GM13976 (cell line): ENCODE measurements at regions not wholly inside any gene's neighbourhood (a gene's known extent, or its start where the extent isn't known, plus 50 kb on each side); places are given as distances from the start of the nearest gene placed in this dataset.

Experiments used
- DNase-seq: peaks from one replicate; pipeline ENCODE4 v3.0.0; 2012; ENCODE audit warnings: low spot score
- in situ Hi-C: fragments of 300-500 bp; cut with MboI; formaldehyde crosslinking; loops from one replicate; pipeline ENCODE4 v1.12.0; 2022; ENCODE audit warnings: low sequenced_read_pairs, mixed read lengths, inconsistent platforms; ENCODE audit not compliant: unreplicated experiment
- TF ChIP-seq, protein P1 (sequence below): IDR thresholded peaks from 2 replicates; pipeline ENCODE4 v1.5.1; 2012; ENCODE audit warnings: borderline replicate concordance, mild to moderate bottlenecking; ENCODE audit not compliant: insufficient read depth; ENCODE audit errors: extremely low read depth, missing control alignments, control extremely low read depth

DNA sequence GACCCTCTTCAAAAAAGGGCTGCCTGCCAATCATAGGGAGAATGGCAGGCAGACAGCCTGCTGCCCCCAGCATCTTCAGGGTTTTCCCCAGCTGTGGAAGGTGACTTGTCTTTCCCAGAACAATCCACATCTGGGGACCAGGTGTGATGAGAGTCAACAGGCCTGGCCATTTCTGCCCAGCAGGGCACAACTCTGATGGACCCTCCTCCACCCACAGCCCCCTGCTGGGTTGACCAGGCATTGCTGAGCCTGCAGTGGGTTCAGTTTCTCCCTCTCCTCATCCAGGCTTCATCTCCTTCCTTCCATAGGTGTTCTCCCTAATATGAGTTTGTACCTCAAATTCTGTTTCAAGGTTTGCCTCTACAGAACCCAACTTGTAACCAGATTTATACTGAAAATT is 111.0 kb downstream of the MINAR1 start:
- in situ Hi-C loops: no loop called here
- no peak for DNase-seq
- TF ChIP-seq, protein P1, sequence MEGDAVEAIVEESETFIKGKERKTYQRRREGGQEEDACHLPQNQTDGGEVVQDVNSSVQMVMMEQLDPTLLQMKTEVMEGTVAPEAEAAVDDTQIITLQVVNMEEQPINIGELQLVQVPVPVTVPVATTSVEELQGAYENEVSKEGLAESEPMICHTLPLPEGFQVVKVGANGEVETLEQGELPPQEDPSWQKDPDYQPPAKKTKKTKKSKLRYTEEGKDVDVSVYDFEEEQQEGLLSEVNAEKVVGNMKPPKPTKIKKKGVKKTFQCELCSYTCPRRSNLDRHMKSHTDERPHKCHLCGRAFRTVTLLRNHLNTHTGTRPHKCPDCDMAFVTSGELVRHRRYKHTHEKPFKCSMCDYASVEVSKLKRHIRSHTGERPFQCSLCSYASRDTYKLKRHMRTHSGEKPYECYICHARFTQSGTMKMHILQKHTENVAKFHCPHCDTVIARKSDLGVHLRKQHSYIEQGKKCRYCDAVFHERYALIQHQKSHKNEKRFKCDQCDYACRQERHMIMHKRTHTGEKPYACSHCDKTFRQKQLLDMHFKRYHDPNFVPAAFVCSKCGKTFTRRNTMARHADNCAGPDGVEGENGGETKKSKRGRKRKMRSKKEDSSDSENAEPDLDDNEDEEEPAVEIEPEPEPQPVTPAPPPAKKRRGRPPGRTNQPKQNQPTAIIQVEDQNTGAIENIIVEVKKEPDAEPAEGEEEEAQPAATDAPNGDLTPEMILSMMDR: no peak

DNA sequence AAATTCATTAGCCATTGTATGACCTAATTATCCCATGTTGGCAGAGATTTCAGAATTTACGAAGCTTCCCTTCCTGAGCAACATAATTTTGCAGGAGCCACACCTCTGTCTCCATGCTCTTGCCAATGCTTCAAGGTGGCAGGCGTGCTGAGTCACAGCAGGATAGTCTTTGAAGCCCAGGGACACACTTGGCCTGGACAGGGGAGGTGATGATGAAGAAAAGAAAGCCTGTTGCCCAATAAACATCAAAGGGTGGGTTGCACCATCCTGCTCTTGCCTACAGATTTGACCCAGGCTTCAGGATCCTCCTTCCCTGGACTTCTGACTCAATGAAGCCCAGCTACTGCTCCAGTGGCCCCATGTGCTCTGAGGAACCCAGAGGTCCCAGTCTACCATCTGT is 117.1 kb downstream of the MINAR1 start:
- TF ChIP-seq, protein P1: no peak
- in situ Hi-C loops: no loop called here
- no peak for DNase-seq

DNA sequence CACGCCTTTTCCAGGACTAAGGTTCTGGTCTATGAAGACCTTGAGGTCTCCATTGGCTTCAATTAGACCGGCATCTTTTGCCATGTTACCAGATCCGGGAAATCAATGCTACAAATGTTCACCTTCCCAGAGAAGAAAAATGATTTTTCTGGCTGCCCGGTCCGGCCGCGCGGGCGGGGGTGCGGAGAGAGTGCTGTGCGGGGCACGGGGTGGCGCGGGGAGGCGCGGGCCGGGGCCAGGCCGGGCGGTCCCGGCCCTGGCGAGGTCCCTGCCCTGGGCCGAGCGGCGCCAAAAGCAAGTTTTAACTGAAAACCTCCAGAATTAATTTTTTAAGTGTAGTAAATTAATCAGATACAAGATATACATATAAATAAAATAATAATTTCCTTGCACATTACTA is 128.2 kb downstream of the MINAR1 start:
- no peak for DNase-seq
- in situ Hi-C loops: no loop called here
- TF ChIP-seq, protein P1: no peak

GRCh38 chr15:79561982-79562381 is 129.8 kb downstream of the MINAR1 start:
- no peak for DNase-seq
- in situ Hi-C loops: no loop called here
- TF ChIP-seq, protein P1: no peak

DNA sequence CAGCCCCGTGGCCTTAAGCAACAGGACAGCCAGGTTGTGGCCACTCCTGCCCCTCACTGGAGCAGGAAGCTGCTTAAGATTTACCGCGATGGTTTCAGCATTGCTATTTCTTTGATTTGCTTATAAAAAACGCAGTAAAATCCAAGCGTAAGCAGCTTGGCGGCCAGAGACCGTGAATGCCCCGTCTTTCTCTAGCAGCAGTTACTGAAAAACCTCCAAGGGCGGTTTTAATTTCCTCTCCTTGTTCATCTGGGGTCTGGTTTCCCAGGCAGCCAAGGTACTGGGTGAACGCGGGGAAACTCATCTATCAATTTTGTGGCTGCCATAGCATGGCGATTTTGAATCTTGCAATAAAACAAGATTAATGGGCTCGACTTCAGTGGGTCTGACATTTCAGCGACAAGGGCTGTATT is 130.3 kb downstream of the MINAR1 start:
- DNase-seq: no peak
- in situ Hi-C loops: no loop called here

GRCh38 chr15:79562899-79563298 is 130.8 kb downstream of the MINAR1 start:
- TF ChIP-seq, protein P1: no peak
- DNase-seq: no peak
- in situ Hi-C loops: no loop called here

More for the DNA sequence above, 130.3 kb downstream of the MINAR1 start:
- TF ChIP-seq, protein P1: no peak

DNA sequence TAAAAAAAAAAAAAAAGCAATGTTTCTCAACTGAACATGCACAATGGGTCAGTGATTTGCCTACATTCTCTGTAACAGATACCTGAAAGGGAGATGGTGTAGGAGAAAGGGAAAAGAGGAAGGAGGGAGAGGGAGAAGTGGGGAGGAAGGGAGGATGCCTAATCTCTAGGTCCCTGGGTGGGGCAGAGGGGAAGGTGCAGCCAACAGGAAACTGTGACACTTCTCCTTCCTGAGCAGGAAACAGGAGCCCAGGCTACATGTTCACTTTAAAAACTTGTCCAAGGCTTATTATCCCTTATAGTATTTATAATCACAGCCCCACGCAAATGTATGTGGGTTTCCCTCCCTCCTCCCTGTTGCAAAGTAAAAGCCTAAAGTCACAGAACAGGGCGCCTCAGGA is 137.9 kb downstream of the MINAR1 start:
- TF ChIP-seq, protein P1: no peak
- in situ Hi-C loops: no loop called here
- no peak for DNase-seq
